DND-41 (cell line): ENCODE measurements at regions not wholly inside any gene's neighbourhood (a gene's known extent, or its start where the extent isn't known, plus 50 kb on each side); places are given as distances from the start of the nearest gene placed in this dataset.
"Not testable (repeated sequence)": the region's sequence is repeated elsewhere in the genome, so short reads cannot be mapped to it uniquely, and the experiment has no call there.

ENCODE experiments used
- ATAC-seq: fragments of 200-7000 bp; cut with Tn5 transposase; 3 replicates; pipeline ENCODE4 v1.9.1; 2021; ENCODE audit warnings: low read depth; ENCODE audit not compliant: insufficient read depth
- DNase-seq: peaks from one replicate; pipeline ENCODE4 v3.0.0-alpha.2; 2020
- H2AFZ ChIP-seq: 2 replicates; pipeline ENCODE4 v1.6.0; 2012; ENCODE audit warnings: low read depth, low read length
- H3K27ac ChIP-seq: 2 replicates; pipeline ENCODE4 v1.5.1; 2012; ENCODE audit warnings: low read length, inconsistent platforms
- H3K27me3 ChIP-seq: fragments of 200-600 bp; sonication (generic); 2 replicates; pipeline ENCODE4 v1.6.0; 2012; ENCODE audit warnings: low read length, mild to moderate bottlenecking, inconsistent platforms; ENCODE audit not compliant: insufficient read depth, poor library complexity
- H3K36me3 ChIP-seq: 2 replicates; pipeline ENCODE4 v1.5.1; 2012; ENCODE audit warnings: low read length, inconsistent platforms; ENCODE audit not compliant: insufficient read depth
- H3K4me1 ChIP-seq: 2 replicates; pipeline ENCODE4 v1.5.1; 2012; ENCODE audit warnings: mild to moderate bottlenecking, low read length; ENCODE audit not compliant: insufficient read depth
- H3K4me2 ChIP-seq: 2 replicates; pipeline ENCODE4 v1.6.0; 2012; ENCODE audit warnings: mild to moderate bottlenecking, moderate library complexity, low read length, inconsistent platforms; ENCODE audit not compliant: insufficient read depth
- H3K4me3 ChIP-seq, 2 experiments: fragments of 200-600 bp in 1 of 2; shearing (Covaris generic) in 1 of 2; 2 replicates each; pipeline ENCODE4 v1.5.1; 2012 to 2016; ENCODE audit warnings: inconsistent platforms in 2 of 2, low read length in 2 of 2, mild to moderate bottlenecking in 2 of 2, low read depth in 1 of 2, moderate library complexity in 1 of 2
- H3K79me2 ChIP-seq: 2 replicates; pipeline ENCODE4 v1.6.0; 2012; ENCODE audit warnings: low read length, inconsistent platforms; ENCODE audit not compliant: insufficient read depth
- H3K9ac ChIP-seq: 2 replicates; pipeline ENCODE4 v1.6.0; 2012; ENCODE audit warnings: low read depth, mild to moderate bottlenecking, inconsistent platforms, low read length, moderate library complexity
- H3K9me3 ChIP-seq: 2 replicates; pipeline ENCODE4 v1.5.1; 2012; ENCODE audit warnings: low read length, moderate library complexity, mild to moderate bottlenecking, inconsistent platforms; ENCODE audit not compliant: insufficient read depth, severe bottlenecking
- H4K20me1 ChIP-seq: 2 replicates; pipeline ENCODE4 v1.6.0; 2012; ENCODE audit warnings: low read length; ENCODE audit not compliant: insufficient read depth
- EZH2 ChIP-seq: IDR thresholded peaks from 3 replicates; pipeline ENCODE4 v1.6.1; 2012; ENCODE audit warnings: borderline replicate concordance, low read depth, mild to moderate bottlenecking, moderate library complexity, low read length, inconsistent platforms; ENCODE audit not compliant: severe bottlenecking
- TF ChIP-seq, protein P1 (sequence below): IDR thresholded peaks from 2 replicates; pipeline ENCODE4 v1.5.1; 2012; ENCODE audit warnings: borderline replicate concordance, low read length, moderate library complexity, mild to moderate bottlenecking; ENCODE audit not compliant: poor library complexity, severe bottlenecking; ENCODE audit errors: extremely low read depth

DNA sequence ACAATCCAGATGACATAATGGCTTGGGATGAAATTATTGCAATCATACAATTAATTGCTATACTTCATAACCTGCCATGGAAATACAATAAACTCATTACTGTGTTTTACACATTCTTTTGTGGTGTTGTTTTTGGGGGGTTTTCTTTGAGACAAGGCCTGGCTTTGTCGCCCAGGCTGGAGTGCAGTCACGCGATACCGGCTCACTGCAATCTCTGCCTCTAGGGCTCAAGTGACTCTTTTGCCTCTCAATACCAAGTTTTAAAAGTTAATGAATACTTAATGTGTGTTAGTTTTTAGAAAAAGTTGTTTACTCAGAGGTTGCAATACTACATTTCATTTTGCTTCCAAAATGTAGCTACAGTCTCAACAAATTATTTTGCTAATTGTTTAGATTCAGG lies 598.4 kb downstream of the CHSY3 start:
- no peak for DNase-seq
- H3K79me2 ChIP-seq, result no peaks in the 10 kb centered on the region
- H3K4me1 ChIP-seq, result no peaks in the 10 kb centered on the region
- no peak overlapping the region for H2AFZ ChIP-seq
- H3K36me3 ChIP-seq, result no peaks in the 10 kb centered on the region
- H3K27me3 ChIP-seq, result no peaks in the 10 kb centered on the region
- no peaks in the 10 kb centered on the region for H3K9me3 ChIP-seq
- H3K4me3 ChIP-seq, result no peak overlapping the region
- no peaks in the 10 kb centered on the region for H4K20me1 ChIP-seq
- no peak overlapping the region for H3K4me2 ChIP-seq
- H3K27ac ChIP-seq, result no peak overlapping the region
- no peak for ATAC-seq
- H3K9ac ChIP-seq, result no peak overlapping the region
- TF ChIP-seq EZH2, result no peak
- TF ChIP-seq, protein P1, sequence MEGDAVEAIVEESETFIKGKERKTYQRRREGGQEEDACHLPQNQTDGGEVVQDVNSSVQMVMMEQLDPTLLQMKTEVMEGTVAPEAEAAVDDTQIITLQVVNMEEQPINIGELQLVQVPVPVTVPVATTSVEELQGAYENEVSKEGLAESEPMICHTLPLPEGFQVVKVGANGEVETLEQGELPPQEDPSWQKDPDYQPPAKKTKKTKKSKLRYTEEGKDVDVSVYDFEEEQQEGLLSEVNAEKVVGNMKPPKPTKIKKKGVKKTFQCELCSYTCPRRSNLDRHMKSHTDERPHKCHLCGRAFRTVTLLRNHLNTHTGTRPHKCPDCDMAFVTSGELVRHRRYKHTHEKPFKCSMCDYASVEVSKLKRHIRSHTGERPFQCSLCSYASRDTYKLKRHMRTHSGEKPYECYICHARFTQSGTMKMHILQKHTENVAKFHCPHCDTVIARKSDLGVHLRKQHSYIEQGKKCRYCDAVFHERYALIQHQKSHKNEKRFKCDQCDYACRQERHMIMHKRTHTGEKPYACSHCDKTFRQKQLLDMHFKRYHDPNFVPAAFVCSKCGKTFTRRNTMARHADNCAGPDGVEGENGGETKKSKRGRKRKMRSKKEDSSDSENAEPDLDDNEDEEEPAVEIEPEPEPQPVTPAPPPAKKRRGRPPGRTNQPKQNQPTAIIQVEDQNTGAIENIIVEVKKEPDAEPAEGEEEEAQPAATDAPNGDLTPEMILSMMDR, result no peak

DNA sequence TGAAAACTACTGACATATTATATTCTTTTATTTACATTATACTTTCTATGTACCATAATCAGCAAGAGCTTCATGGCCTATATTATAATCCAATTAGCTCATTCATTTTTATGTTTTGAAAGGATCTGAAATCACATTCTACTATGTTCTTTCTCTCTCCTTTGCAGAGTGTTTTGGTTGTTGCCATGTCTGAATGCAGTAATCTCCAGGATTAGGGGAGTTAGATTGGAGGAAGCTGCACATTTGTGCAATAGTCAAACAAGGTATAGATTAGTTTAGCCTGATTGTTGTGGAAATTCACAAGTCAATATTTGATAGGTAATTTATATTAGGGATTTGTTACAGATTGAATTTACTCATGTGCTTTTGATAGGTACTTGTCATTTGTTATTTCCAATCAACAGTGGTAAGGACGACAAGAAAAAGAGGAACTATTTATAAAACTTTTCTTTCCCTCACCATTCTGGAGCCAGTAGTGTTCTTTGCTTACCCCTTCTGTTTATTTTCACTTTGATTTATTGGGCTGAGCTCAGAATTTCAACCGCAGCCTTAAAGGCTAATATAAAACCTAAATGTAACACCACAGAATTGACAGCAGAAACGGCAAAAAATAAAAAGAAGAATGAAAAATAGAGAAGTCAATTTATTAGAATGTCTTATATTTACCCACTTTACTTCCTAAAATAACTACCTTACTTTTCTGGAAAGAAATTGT lies 597.0 kb downstream of the CHSY3 start:
- Histone ChIP-seq H3K4me1 (no peaks in the 10 kb centered on the region), H4K20me1 (no peaks in the 10 kb centered on the region), H3K4me2 (no peak overlapping the region), H3K4me3 (no peak overlapping the region), H3K27ac (no peak overlapping the region), H3K9ac (no peak overlapping the region), H3K36me3 (no peaks in the 10 kb centered on the region), H3K79me2 (no peaks in the 10 kb centered on the region), H3K27me3 (no peaks in the 10 kb centered on the region), H3K9me3 (no peaks in the 10 kb centered on the region), H2AFZ (no peak overlapping the region)
- TF ChIP-seq EZH2, result no peak
- TF ChIP-seq, protein P1, result no peak
- ATAC-seq (no peak), DNase-seq (no peak)

DNA sequence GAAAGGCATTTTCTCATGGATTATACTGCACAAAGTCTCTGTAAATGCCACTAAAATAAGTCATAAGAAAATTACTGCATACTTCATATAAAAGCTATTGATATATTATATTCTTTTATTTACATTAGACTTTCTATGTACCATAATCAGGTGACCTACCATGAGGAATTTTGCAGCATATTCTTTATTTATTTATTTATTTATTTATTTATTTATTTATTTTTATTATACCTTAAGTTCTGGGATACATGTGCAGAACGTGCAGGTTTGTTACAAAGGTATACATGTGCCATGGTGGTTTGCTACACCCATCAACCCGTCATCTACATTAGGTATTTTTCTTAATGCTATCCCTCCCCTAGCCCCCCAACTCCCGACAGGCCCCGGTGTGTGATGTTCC lies 596.2 kb downstream of the CHSY3 start:
- H3K4me3 ChIP-seq, H2AFZ ChIP-seq, H3K79me2 ChIP-seq, H3K9me3 ChIP-seq, H3K9ac ChIP-seq, ATAC-seq, H3K27ac ChIP-seq, H3K27me3 ChIP-seq, H4K20me1 ChIP-seq, H3K4me2 ChIP-seq, DNase-seq, H3K4me1 ChIP-seq, H3K36me3 ChIP-seq: not testable (repeated sequence)

DNA sequence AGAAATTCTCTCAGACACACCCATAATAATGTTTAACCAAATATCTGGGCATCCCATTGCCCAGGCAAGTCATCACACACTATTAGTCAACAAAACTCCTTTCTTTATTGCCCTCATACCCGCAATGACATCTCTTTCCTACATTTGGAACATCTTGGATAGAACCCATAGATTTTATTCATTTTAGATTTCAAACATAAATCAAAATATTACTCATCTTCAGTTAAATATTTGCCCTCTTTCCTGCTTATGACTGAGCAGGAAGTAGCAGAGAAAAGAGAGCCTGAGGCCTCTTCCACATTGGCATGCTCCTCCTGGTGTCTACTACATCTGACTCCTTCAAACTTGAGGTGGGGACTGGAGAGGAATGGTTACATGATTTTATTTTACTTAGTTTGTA lies 592.0 kb downstream of the CHSY3 start:
- Histone ChIP-seq H3K4me3 (no peak overlapping the region), H3K4me1 (no peaks in the 10 kb centered on the region), H3K27ac (no peak overlapping the region), H2AFZ (no peak overlapping the region), H3K9me3 (no peaks in the 10 kb centered on the region), H3K36me3 (no peaks in the 10 kb centered on the region), H4K20me1 (no peaks in the 10 kb centered on the region), H3K79me2 (no peaks in the 10 kb centered on the region), H3K27me3 (no peaks in the 10 kb centered on the region), H3K9ac (no peak overlapping the region), H3K4me2 (no peak overlapping the region)
- ATAC-seq, result no peak
- DNase-seq, result no peak
- no peak for TF ChIP-seq EZH2
- TF ChIP-seq, protein P1, result no peak
